LNCAP (cell line): ENCODE measurements at regions not wholly inside any gene's neighbourhood (a gene's known extent, or its start where the extent isn't known, plus 50 kb on each side); places are given as distances from the start of the nearest gene placed in this dataset.

ENCODE experiments used
- CTCF ChIP-seq: fragments of 450-650 bp; IDR thresholded peaks from 2 replicates; pipeline ENCODE4 v1.5.1; 2017; ENCODE audit warnings: mild to moderate bottlenecking

GRCh38 chr21:27838573-27838972 lies 871.7 kb upstream of the ADAMTS5 start:
- no peak for TF ChIP-seq CTCF

GRCh38 chr21:27837936-27838335 lies 871.0 kb upstream of the ADAMTS5 start:
- no peak for TF ChIP-seq CTCF

DNA sequence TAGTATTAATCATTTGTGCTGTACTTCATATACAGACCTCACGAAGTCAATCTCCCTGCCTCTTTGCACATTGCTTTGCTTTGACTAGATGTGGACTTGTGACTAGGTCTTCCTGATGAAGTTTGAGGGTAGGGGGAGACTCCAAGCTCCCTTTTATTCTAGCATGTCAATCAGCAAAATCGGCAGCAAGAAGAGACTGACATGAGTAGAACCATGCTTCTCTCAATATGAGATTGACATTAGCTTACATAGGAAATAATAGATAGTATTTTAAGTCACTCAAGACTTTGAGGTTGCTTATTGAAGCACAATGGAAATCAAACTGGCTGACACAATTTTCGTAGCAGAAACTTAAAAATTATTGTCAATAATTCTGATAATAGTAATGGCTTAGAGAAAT lies 866.4 kb upstream of the ADAMTS5 start:
- TF ChIP-seq CTCF, result no peak

- no peak for TF ChIP-seq CTCF
These were observed 865.1 kb upstream of the ADAMTS5 start for GRCh38 chr21:27831816-27832569.

DNA sequence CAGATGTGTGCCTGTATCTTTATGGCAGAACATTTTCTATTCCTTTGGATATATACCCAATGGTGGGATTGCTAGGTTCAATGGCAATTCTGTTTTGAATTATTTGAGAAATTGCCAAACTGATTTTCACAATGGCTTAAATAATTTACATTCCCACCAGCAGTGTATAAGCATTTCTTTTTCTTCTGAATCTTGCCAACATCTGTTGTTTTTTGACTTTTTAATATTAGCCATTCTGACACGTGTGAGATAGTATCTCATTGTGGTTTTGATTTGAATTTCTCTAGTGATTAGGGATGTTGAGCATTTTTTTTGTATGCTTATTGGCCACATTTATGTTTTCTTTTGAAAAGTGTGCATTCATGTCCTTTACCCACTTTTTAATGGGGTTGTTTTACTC lies 864.3 kb upstream of the ADAMTS5 start:
- TF ChIP-seq CTCF, result no peak

DNA sequence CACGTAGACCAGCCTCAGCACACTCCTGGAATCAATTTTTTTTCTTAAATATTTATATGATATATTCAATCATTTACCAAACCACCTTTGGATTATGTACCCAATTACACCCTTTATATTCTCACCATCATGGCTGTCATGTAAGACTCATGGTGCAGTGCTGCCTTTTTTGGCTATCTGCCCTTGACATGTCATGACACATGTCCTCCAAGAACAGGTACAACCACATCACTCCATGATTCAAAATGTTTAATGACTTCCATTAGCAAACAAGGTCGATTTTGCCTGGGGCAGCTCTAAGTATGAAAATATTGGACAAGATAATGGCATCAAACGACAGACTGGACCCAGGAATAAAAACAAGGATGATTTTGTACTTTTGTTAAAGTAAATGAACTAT lies 861.1 kb upstream of the ADAMTS5 start:
- TF ChIP-seq CTCF, result no peak

GRCh38 chr21:27825035-27825434 lies 858.1 kb upstream of the ADAMTS5 start:
- TF ChIP-seq CTCF, result no peak
